Esophagus squamous epithelium (tissue), 4 donors: ENCODE measurements at regions not wholly inside any gene's neighbourhood (a gene's known extent, or its start where the extent isn't known, plus 50 kb on each side); places are given as distances from the start of the nearest gene placed in this dataset.

Experiments
- CTCF ChIP-seq, 6 experiments: fragments of 450-650 bp in 4 of 6; fragments of 200-600 bp in 2 of 6; sonication (generic) in 2 of 6; IDR thresholded peaks; one replicate each; pipeline ENCODE4 v1.5.1; 2016 to 2019; ENCODE audit warnings: antibody characterized with exemption in 6 of 6, mild to moderate bottlenecking in 4 of 6, moderate library complexity in 4 of 6
- POLR2A ChIP-seq, 4 donors: fragments of 450-650 bp; IDR thresholded peaks; one replicate each; pipeline ENCODE4 v1.6.1; 2017; ENCODE audit warnings: antibody characterized with exemption in 4 of 4, mild to moderate bottlenecking in 4 of 4, moderate library complexity in 3 of 4

DNA sequence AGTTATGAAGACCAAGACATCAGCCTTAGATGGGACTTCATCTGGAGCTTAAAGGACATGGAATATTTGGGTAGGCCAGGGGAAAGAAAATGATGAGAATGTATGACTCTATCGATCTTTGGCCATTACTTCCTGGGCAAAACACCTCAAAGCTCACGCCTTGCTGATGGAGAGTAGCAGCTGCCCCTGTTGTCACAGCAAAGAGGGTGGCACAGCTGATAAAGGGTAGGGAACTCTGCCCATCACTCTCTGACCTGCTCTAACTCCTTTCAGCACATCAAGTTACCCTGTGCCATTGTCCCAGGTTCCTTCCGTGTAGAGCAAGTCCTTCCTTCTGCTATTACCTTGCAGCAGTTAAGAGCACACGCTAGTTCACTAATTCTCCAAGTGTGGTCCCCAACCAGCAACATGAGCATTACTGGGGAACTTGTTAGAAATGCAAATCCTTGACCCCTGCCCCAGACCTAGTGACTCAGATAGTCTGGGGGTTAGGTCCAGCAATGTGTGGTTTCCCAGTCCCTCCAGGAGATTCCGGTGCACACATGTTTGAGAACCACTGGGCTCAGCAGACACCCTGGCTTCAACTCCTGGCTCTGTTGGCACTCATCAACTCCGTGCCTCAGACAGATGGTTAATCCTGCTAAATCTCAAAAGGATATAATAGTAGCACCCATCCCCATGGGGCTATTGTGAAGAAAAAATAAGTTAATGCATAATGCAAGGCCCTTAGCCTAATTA is 93.7 kb upstream of the EEA1 start:
- TF ChIP-seq CTCF (IDR thresholded peaks at IDR 0.05) (no peak), POLR2A (IDR thresholded peaks at IDR 0.05) (no peak)
